GM19438 (cell line): ENCODE measurements at regions not wholly inside any gene's neighbourhood (a gene's known extent, or its start where the extent isn't known, plus 50 kb on each side); places are given as distances from the start of the nearest gene placed in this dataset.

Source experiments
- ATAC-seq: cut with Tn5 transposase; IDR thresholded peaks from one replicate; pipeline ENCODE4 v1.9.1; 2021; ENCODE audit warnings: low read depth; ENCODE audit not compliant: unreplicated experiment

DNA sequence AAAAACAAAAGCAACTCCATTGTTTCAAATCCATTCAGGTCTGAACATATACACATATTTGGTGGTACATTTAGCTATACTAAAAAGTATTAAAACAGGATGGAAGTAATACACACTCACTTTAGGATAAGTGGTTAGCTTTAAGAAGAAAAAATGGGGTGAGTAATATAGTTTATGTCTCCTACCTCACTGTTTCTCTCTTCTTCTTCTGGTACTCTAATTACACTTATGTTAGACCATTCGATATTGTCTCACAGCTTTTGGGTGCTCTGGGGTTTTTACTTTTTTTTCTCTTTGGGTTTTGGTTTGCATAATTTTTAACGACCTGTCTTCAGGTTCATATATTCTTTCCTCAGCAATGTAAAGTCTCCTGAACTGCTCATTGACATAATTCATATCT, 75.4 kb upstream of the AKAP13 start:
- no peak for ATAC-seq

- no peak for ATAC-seq
These were observed 73.3 kb upstream of the AKAP13 start for GRCh38 chr15:85306946-85307686.

GRCh38 chr15:85307687-85308045, 72.7 kb upstream of the AKAP13 start:
- ATAC-seq, result no peak

DNA sequence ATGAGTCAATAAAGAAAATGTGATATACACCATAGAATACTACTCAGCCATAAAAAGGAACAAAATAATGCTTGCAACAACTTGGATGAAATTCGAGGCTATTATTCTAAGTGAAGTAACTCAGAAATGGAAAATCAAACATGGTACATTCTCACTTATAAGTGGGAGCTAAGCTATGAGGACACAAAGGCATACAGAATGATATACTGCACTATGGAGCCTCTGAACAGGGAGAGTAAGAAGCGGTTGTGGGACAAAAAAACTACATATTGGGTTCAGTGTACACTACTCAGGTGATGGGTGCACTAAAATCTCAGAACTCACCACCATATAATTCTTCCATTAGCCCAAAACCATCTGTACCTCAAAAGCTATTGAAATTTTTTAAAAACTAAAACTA, 68.8 kb upstream of the AKAP13 start:
- no peak for ATAC-seq

DNA sequence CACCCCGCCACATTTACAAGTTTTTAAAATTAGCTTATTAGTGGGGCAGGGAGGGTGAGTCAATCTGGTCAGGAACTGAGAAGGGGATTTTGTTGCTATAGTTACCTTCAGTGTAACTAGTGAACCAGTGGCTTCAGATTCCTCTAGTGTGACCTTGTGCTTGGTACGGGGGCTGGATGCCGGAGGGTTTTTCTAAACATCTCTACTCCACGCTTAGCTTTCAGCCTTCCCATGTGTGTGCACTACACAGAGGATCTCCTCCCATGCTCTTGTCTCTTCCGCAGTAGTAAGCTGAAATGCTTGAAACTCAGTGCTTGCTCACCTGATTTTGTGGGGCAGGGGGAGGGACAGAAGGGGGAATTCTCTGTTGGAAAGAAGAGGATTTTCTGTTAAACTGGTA, 67.9 kb upstream of the AKAP13 start:
- ATAC-seq, result no peak

DNA sequence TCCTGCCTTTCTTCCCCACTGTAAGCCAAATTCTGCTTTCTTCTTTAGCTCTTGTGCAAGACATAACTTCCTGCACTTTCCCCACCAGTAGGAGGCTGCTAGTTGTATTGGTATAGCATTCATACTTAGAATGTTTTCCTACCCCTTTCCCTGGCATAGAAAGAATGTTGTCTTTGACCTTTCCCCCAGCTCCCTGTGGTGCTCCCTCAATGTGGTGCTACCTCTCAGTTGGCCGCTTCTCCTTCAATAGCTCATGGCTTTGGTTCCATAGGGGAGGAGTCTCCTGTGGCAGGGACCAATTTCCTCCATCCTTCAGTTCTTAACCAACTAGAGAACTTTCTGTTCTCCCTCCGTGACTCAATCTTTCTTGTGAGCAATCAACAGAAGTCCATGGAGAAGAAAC, 67.5 kb upstream of the AKAP13 start:
- no peak for ATAC-seq

- ATAC-seq, result no peak
These were observed 67.1 kb upstream of the AKAP13 start for GRCh38 chr15:85313339-85313738.

GRCh38 chr15:85314146-85314545, 66.3 kb upstream of the AKAP13 start:
- ATAC-seq, result no peak

DNA sequence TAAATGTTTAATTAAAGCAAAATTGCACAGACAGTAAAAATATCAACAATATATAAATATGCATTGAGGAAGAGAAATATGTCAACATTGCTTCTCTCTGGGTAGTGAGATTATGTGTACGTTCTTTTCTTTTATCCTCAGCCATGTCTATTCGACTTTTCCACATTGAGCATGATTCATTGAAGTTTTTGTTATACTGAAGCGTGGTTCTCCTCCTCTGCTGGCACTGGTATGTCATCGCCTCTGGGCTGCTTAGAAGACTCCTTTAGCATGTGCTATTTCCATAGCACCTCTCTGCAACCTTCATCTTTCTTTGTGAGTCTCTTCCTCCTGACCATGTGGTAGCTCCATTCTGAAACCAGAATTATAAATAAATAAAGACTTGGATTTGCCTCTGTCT, 65.8 kb upstream of the AKAP13 start:
- ATAC-seq, result no peak

DNA sequence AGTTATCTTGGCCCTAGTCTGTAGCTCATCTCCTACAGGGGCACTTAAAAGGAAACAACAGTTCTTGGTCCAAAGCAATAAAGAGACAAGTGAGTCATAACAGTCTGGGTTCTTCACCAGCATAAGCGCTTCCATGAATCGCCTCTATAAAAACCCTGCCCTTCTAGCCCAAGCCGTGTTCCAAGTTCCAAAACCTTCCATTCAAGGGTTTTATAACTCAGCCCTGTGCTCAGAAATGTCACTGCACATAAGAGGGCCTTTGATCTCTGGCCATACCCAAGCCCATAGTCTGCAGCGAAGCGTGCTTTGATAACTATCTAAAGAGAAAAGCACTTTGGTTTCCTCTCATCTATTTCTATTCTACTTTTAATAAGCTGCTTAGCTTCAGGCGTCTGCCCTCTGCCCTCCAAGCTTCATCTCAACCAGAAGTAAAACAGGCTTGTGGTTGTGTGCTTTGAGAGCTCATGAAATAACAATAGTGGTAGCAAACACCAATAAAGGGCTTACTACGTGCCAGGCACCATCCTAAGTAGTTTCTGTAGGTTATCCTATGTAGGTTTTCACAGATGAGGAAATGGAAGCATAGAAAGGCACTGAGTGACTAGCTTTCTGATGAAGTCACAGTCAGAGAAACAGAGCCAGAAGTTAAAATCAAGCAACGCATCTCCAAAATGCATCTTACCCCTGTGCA, 64.0 kb upstream of the AKAP13 start:
- no peak for ATAC-seq

DNA sequence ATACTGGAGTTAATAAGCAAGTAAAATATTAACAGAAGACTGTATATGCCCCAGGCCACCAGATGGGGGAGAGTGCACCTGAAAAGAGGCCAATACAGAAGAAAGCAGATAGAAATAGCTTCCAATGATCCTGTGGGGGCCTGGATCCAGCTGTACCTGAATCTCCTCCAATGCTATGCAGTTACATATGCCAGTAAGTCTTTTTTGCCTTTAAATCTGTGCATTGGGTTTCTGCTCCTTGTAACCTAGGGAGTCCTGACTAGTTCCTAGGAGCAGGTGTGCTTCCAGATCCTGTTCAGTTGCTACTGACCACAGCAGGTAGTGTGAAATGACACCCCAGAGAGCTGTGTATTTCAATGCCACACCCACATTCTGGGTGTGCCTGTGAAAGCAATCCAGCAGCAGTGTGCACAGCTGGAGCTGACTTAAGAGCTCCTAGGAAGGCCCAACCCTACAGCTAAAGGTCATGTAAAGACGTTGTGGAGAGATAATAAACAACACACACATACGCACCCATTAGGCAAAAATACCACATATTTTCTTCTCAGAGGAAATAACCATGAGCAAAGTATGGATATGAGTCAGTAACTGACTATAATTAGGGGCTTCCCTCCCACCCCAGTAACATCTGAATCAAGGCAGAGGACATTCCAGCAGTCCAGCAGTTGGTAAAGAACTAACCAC, 62.2 kb upstream of the AKAP13 start:
- peak; percentile 94 for ATAC-seq

- ATAC-seq, result no peak
These were observed 61.7 kb upstream of the AKAP13 start for GRCh38 chr15:85318732-85319076.

GRCh38 chr15:85324202-85324601, 56.2 kb upstream of the AKAP13 start:
- no peak for ATAC-seq

GRCh38 chr15:85325834-85326233, 54.6 kb upstream of the AKAP13 start:
- no peak for ATAC-seq

- ATAC-seq, result no peak
These were observed 54.1 kb upstream of the AKAP13 start for GRCh38 chr15:85326291-85326690.

DNA sequence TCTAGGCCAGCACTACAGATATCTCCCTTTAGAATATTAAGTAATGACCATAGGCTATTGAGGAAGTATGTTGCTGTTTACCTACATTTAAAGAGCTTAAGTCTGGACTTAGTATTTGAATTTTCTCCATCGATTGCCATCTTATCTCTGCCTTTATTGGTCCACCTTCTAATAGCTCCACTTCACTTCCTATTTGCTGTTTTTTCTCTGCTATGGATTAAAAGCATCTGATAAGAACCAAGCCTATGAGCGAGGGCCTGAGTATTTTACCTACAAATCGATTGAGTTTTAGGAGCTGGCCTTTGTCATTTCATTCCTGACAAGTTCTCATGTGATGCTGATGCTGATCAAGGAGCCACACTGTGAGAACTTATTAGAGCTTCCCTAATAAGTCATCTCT, 52.6 kb upstream of the AKAP13 start:
- no peak for ATAC-seq

DNA sequence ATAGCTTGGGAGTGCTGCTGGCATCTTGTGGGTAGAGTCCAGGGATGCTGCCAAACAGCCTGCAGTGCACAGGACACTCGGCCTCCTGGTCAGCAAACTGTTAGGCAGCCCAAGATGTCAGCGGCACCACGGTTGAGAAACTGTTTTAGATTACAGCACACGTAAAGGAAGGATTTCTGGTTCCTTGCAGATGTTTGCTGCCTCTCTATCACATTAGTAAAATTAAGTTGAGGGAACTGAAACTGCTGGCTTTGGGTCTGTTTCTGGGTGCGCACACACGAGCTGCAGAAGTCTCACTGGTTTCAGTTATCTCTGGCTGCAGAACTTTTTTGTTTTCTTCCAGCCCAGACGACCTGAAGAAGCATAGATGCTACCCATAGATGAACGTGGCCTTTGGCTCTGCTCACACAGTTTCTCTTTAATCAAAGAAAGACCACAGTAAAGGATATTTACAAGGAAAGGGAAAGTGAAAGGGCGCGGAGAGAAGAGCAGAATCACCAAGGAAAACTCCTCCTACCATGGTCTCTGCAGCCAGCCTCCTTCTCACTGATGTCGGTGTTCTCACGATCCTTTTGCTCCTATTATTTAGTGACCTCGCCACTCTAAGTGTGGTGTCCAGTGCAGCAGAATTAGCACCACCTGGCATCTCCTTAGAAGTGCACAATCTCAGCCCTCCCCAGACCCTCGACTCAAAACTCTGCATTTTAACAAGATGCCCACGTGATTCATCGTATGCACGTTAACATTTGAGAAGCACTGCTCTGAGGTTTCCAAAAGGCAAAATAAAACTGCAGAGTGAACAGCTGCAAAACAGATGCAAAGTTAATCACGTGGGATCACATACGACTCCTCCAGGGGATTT, 50.6 kb upstream of the AKAP13 start:
- ATAC-seq, result peak; percentile 60
